ENCODE measurements at regions not wholly inside any gene's neighbourhood (a gene's known extent, or its start where the extent isn't known, plus 50 kb on each side); places are given as distances from the start of the nearest gene placed in this dataset.
A peak's percentile ranks its signal among the peaks of the same experiment; 100 is the strongest.
"Not testable (repeated sequence)": the region's sequence is repeated elsewhere in the genome, so short reads cannot be mapped to it uniquely, and the experiment has no call there.

GRCh38 chrY:12403916-12404315 is 297.1 kb upstream of the USP9Y start:
- Mint-ChIP-seq H3K4me3 (no peak overlapping the region), H3K9me3 (no peaks in the 10 kb centered on the region), H3K36me3 (ENCODE audit: low read depth) (no peaks in the 10 kb centered on the region)

DNA sequence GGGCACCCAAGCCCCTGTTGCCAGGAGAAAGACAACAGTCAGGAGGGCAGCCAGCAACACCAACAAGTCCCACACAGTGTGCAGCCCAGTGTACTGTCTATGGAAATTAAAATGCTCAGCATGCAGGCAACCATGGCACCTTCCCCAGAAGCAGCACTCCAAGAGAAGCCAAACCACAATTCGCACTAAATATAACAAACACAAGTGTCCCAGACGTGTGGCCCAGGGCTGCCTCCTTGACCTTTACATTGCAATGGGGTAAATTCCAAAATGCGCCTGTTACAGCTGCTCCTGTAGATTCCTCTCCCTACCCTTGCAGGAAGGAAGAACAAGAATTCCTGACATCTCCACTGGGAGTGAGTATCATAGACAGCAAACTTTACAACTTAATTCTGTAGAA is 292.8 kb upstream of the USP9Y start:
- no peaks in the 10 kb centered on the region for H3K9me3 Mint-ChIP-seq

More at GRCh38 chrY:12403916-12404315, 297.1 kb upstream of the USP9Y start:
- no peaks in the 10 kb centered on the region for H3K4me1 Mint-ChIP-seq (ENCODE audit: low read depth)
- H3K27me3 Mint-ChIP-seq = no peaks in the 10 kb centered on the region
- no peak overlapping the region for H3K27ac Mint-ChIP-seq

GRCh38 chrY:12410696-12411095 is 290.3 kb upstream of the USP9Y start:
- Mint-ChIP-seq H3K4me3 (no peak overlapping the region), H3K27ac (no peak overlapping the region), H3K9me3 (no peaks in the 10 kb centered on the region)

More for the DNA sequence above, 292.8 kb upstream of the USP9Y start:
- Mint-ChIP-seq H3K4me3 (no peak overlapping the region), H3K27me3 (no peaks in the 10 kb centered on the region), H3K36me3 (ENCODE audit: low read depth) (no peaks in the 10 kb centered on the region), H3K4me1 (ENCODE audit: low read depth) (peaks cover 13% of the 10 kb centered on the region), H3K27ac (no peak overlapping the region)

GRCh38 chrY:12421072-12421787 is 279.8 kb upstream of the USP9Y start:
- peaks cover 5% of the 10 kb centered on the region for H3K4me1 Mint-ChIP-seq (ENCODE audit: low read depth)
- H3K36me3 Mint-ChIP-seq (ENCODE audit: low read depth) = no peaks in the 10 kb centered on the region
- peaks cover 5% of the 10 kb centered on the region for H3K27me3 Mint-ChIP-seq
- H3K4me3 Mint-ChIP-seq = peak overlapping the region; percentile 35
- no peaks in the 10 kb centered on the region for H3K9me3 Mint-ChIP-seq
- no peak overlapping the region for H3K27ac Mint-ChIP-seq

More at GRCh38 chrY:12410696-12411095, 290.3 kb upstream of the USP9Y start:
- Mint-ChIP-seq H3K27me3 (no peaks in the 10 kb centered on the region), H3K4me1 (ENCODE audit: low read depth) (peaks cover 17% of the 10 kb centered on the region), H3K36me3 (ENCODE audit: low read depth) (no peaks in the 10 kb centered on the region)

DNA sequence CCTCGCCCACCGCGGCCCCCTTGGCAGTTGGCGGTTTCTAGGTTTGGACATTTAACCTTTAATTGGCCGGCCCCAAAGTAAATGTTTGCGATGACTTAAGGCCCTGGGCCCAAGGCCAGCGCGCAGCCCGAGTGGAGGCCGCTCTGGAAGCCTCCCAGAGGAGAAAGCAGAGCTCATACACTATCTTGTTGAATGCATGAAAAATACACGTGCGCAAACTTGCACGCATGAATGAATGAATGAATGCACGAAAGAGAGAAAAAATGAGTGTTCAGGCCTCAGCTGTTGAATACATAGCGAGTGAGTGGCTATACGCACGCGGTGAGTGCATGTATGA is 279.3 kb upstream of the USP9Y start:
- Mint-ChIP-seq H3K4me1 (ENCODE audit: low read depth) (peaks cover 5% of the 10 kb centered on the region), H3K36me3 (ENCODE audit: low read depth) (no peaks in the 10 kb centered on the region), H3K9me3 (no peaks in the 10 kb centered on the region), H3K4me3 (no peak overlapping the region), H3K27me3 (peaks cover 5% of the 10 kb centered on the region), H3K27ac (no peak overlapping the region)

GRCh38 chrY:12422536-12422935 is 278.5 kb upstream of the USP9Y start:
- peaks cover 5% of the 10 kb centered on the region for H3K27me3 Mint-ChIP-seq
- peaks cover 4% of the 10 kb centered on the region for H3K4me1 Mint-ChIP-seq (ENCODE audit: low read depth)
- H3K27ac Mint-ChIP-seq = no peak overlapping the region
- no peak overlapping the region for H3K4me3 Mint-ChIP-seq
- no peaks in the 10 kb centered on the region for H3K9me3 Mint-ChIP-seq
- H3K36me3 Mint-ChIP-seq (ENCODE audit: low read depth) = no peaks in the 10 kb centered on the region

DNA sequence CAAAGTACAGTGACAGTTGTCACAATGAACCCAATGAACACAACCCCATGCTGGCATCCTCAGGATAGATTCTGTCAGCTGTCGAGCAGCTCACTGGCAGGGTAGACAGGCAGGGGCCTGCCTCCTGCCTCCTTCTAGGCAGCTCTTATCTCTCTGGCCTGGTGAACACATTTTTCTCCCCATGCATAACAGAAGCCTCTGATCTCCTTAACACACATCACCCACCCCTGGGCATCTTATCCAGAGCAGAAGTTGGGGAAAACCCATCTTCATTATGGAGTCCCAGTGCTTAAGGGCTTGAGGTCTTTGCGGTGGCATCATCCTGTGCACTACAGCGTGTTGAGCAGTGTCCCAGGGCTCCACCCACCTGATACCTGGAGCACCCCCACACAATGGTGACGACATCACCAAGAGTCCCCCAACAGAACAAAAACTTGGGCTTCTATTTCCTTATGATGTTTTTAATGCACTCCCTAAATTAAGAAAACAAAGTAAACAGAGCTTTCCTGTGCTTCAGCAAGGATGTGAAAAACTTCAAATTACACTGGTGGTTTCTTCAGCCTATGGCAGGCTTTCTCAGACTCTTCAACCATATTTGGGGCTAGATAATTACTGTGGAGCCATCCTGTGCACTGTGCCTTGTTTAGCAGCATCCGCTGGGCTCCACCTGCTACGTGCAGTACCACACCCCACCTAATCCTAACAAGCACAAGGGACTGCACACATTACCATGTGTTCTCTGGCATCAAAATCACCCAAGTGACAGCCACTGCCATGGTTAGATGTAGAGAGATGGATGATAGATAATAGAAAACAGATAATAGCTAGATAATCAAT is 277.4 kb upstream of the USP9Y start:
- no peak overlapping the region for H3K4me3 Mint-ChIP-seq

DNA sequence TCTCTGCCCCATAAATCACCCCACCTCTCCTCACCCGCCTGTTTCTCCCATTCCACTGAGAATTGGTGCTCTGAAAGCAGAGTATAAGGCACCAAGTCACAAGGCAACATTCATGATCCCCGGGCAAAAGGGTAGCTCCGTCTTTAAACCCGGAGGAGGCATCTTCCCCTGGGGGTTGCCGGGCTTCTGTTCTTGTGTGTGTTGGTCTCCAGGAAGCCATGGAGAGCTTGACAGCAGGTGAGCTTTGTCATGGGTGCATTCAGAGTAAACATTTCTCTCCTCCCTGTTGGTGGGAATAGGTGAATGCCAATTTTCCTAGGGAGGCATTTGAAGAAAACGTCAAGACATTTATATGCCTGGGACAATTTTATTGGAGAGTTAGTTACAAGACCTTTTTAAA is 275.5 kb upstream of the USP9Y start:
- Mint-ChIP-seq H3K36me3 (ENCODE audit: low read depth) (no peaks in the 10 kb centered on the region), H3K9me3 (no peaks in the 10 kb centered on the region), H3K27me3 (peaks cover 5% of the 10 kb centered on the region), H3K27ac (no peak overlapping the region), H3K4me1 (ENCODE audit: low read depth) (no peaks in the 10 kb centered on the region), H3K4me3 (no peak overlapping the region)

More for the DNA sequence above, 277.4 kb upstream of the USP9Y start:
- Mint-ChIP-seq H3K27ac (no peak overlapping the region), H3K36me3 (ENCODE audit: low read depth) (no peaks in the 10 kb centered on the region), H3K27me3 (peaks cover 5% of the 10 kb centered on the region), H3K9me3 (no peaks in the 10 kb centered on the region), H3K4me1 (ENCODE audit: low read depth) (no peaks in the 10 kb centered on the region)

GRCh38 chrY:12427361-12427760 is 273.7 kb upstream of the USP9Y start:
- H3K36me3 Mint-ChIP-seq (ENCODE audit: low read depth) = no peaks in the 10 kb centered on the region
- H3K27ac Mint-ChIP-seq = no peak overlapping the region
- H3K4me1 Mint-ChIP-seq (ENCODE audit: low read depth) = no peaks in the 10 kb centered on the region
- no peak overlapping the region for H3K4me3 Mint-ChIP-seq
- no peaks in the 10 kb centered on the region for H3K27me3 Mint-ChIP-seq
- H3K9me3 Mint-ChIP-seq = no peaks in the 10 kb centered on the region

DNA sequence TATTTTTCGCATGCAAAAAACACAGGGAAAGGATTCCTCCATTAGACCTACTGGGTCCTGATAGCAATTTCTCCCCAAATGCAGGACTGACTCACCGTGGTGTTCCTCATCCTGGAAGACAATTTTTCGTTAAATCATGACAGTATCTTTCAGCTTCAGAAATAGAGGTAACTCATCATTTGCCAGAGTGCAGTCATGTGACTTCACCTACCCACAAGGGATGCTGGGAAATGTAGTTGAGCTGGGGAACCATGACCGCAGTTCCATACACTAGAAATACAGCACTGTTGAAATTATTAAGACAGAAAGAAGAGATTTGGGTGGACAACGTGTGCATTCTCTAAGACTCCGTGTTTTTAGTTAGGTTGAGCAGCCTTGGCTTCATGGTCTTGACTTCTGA is 269.5 kb upstream of the USP9Y start:
- no peaks in the 10 kb centered on the region for H3K36me3 Mint-ChIP-seq (ENCODE audit: low read depth)
- no peaks in the 10 kb centered on the region for H3K4me1 Mint-ChIP-seq (ENCODE audit: low read depth)
- no peak overlapping the region for H3K4me3 Mint-ChIP-seq

GRCh38 chrY:12438823-12439222 is 262.2 kb upstream of the USP9Y start:
- not testable (repeated sequence) for H3K4me3 Mint-ChIP-seq; H3K36me3 Mint-ChIP-seq (ENCODE audit: low read depth); H3K27me3 Mint-ChIP-seq; H3K4me1 Mint-ChIP-seq (ENCODE audit: low read depth); H3K27ac Mint-ChIP-seq; H3K9me3 Mint-ChIP-seq

More for the DNA sequence above, 269.5 kb upstream of the USP9Y start:
- Mint-ChIP-seq H3K27ac (no peak overlapping the region), H3K27me3 (no peaks in the 10 kb centered on the region), H3K9me3 (no peaks in the 10 kb centered on the region)

GRCh38 chrY:12444200-12444599 is 256.8 kb upstream of the USP9Y start:
- Mint-ChIP-seq H3K9me3 (no peaks in the 10 kb centered on the region), H3K27ac (no peak overlapping the region), H3K4me1 (ENCODE audit: low read depth) (no peaks in the 10 kb centered on the region), H3K4me3 (no peak overlapping the region), H3K27me3 (no peaks in the 10 kb centered on the region), H3K36me3 (ENCODE audit: low read depth) (no peaks in the 10 kb centered on the region)

DNA sequence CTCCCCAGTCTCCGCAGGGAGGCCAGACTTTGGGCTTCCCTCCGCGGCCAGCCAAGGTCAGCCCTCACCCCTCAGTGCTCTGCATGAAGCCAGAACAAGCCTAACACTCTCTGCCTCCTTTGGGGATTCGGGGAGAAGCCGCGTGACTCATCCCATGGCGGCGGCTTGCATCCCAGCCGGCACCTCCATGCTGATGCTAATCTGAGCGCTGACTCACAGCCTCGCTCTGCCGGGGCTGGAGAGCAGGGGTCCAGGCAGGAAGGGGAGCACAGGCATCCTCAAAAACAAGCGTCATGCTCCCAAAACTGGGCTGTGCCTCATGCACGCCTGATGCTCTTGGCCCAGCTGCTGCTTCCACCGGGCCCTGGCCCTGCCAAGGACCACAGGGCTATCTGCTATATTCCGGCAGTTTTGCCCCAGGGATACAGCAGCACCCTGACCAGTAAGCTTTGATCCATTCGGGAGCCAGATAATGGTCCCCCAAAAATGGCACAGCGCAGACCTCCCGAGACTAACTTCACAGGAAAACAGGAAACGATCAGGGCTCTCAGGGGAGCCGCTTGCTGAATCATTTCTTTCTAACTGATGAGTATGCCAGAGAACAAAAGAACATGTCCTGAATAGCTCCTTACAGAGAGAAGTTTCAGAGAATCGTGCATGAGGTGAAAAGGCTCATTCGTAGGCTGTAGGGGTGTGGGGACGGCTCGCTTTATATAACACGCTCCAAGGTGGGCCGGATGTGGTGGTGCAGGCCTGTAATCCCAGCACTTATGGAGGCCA is 254.4 kb upstream of the USP9Y start:
- H3K36me3 Mint-ChIP-seq (ENCODE audit: low read depth); H3K4me3 Mint-ChIP-seq; H3K4me1 Mint-ChIP-seq (ENCODE audit: low read depth); H3K27me3 Mint-ChIP-seq; H3K9me3 Mint-ChIP-seq; H3K27ac Mint-ChIP-seq: not testable (repeated sequence)

DNA sequence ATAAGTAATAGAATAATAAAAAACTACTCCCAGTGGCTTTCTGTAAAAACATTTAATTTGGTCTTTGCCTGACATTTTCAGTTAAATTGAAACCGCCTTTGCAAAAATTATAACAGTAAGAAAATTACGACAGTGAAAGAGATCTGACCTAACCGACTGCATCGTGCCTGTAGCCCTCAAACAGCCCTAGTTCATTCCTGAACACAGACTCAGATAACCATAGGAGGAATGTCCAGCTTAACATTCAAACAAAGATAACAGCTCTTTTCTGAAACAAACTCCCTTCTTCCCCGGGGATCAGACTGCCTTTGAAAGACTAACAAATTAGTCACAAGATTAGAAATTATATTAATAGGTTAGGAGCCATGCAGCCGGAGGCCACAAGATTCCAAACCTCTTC is 252.5 kb upstream of the USP9Y start:
- H3K27ac Mint-ChIP-seq; H3K4me3 Mint-ChIP-seq; H3K27me3 Mint-ChIP-seq; H3K36me3 Mint-ChIP-seq (ENCODE audit: low read depth); H3K4me1 Mint-ChIP-seq (ENCODE audit: low read depth); H3K9me3 Mint-ChIP-seq: not testable (repeated sequence)

DNA sequence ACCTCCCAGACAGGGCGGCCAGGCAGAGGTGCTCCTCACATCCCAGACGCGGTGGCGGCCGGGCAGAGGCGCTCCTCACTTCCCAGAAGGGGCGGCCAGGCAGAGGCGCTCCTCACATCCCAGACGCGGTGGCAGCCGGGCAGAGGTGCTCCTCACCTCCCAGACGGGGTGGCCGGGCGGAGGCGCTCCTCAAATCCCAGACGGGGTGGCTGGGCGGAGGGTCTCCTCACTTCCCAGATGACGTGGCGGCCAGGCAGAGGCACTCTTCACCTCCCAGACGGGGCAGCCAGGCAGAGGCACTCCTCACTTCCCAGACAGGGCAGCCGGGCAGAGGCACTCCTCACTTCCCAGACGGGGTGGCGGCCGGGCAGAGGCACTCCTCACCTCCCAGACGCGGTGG is 247.7 kb upstream of the USP9Y start:
- H3K27ac Mint-ChIP-seq; H3K9me3 Mint-ChIP-seq; H3K27me3 Mint-ChIP-seq; H3K4me3 Mint-ChIP-seq; H3K36me3 Mint-ChIP-seq (ENCODE audit: low read depth); H3K4me1 Mint-ChIP-seq (ENCODE audit: low read depth): not testable (repeated sequence)
